ENCODE measurements at regions not wholly inside any gene's neighbourhood (a gene's known extent, or its start where the extent isn't known, plus 50 kb on each side); places are given as distances from the start of the nearest gene placed in this dataset.

- no peaks in the 10 kb centered on the region for H3K36me3 ChIP-seq (ENCODE audit: insufficient read depth, low read length)
- H3K4me2 ChIP-seq (ENCODE audit: low read depth, low read length, poor library complexity, severe bottlenecking) = no peak overlapping the region
- TF ChIP-seq CTCF (conservative IDR thresholded peaks at IDR 0.05; ENCODE audit: low read length) (no peak), EZH2phosphoT487 (IDR thresholded peaks at IDR 0.05; ENCODE audit: borderline replicate concordance) (no peak)
- no peaks in the 10 kb centered on the region for H3F3A ChIP-seq (ENCODE audit: low read depth)
- no peak overlapping the region for H3K9ac ChIP-seq (ENCODE audit: low read depth, low read length, poor library complexity, severe bottlenecking)
- H3K4me3 ChIP-seq (ENCODE audit: low read length, poor library complexity, severe bottlenecking) = no peak overlapping the region
- H3K79me2 ChIP-seq (ENCODE audit: insufficient read depth, low read length) = no peaks in the 10 kb centered on the region
- no peaks in the 10 kb centered on the region for H3K9me3 ChIP-seq (ENCODE audit: insufficient read depth, low read depth, low read length)
- no peaks in the 10 kb centered on the region for H4K20me1 ChIP-seq (ENCODE audit: insufficient read depth, low read length, poor library complexity, severe bottlenecking)
- no peak overlapping the region for H2AFZ ChIP-seq (ENCODE audit: low read length)
- H3K9me2 ChIP-seq (replicated peaks; ENCODE audit: low read depth, low read length) = no peaks in the 10 kb centered on the region
- H3K27me3 ChIP-seq (ENCODE audit: insufficient read depth, low read length, poor library complexity, severe bottlenecking) = no peaks in the 10 kb centered on the region
- no peaks in the 10 kb centered on the region for H3K4me1 ChIP-seq (ENCODE audit: insufficient read depth, low read length, poor library complexity, severe bottlenecking)
Observed at GRCh38 chr2:80700961-80701360, 396.4 kb upstream of the LRRTM1 start.

All from Loucy (cell line).